ENCODE measurements at regions not wholly inside any gene's neighbourhood (a gene's known extent, or its start where the extent isn't known, plus 50 kb on each side); places are given as distances from the start of the nearest gene placed in this dataset.

DNA sequence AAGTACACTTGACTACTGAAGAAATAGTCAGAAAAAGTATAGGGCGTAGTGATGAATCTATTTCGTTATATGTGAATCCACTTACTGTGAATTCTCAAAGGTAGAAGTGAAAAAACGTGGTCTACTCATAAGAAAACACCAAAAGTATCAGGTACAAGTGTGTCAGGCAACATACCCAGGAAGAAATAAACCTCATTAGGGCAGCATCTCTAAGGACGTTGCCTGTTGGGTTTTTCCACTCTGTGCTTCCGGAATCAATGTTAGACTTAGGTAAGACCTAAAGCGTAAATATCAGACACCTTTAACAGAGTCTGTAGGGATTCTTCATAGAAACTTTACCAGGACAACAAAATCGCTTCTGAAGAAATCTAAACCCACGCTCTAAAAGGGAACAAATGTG is 607.2 kb upstream of the EPHA7 start:
- Histone ChIP-seq H3K9ac (ENCODE audit: low read length) (no peak overlapping the region), H3K79me2 (ENCODE audit: low read length) (no peaks in the 10 kb centered on the region), H3K36me3 (replicated peaks; ENCODE audit: low read depth, low read length) (no peaks in the 10 kb centered on the region), H3K4me2 (ENCODE audit: low read length) (no peak overlapping the region), H3K4me3 (ENCODE audit: low read length) (no peak overlapping the region), H3K27me3 (ENCODE audit: low read depth, low read length) (no peaks in the 10 kb centered on the region), H3K4me1 (ENCODE audit: low read length) (no peaks in the 10 kb centered on the region), H4K20me1 (ENCODE audit: insufficient read depth, low read length) (no peaks in the 10 kb centered on the region), H3K9me3 (ENCODE audit: insufficient read depth, low read length) (no peaks in the 10 kb centered on the region), H2AFZ (ENCODE audit: low read depth, low read length) (no peak overlapping the region), H3K27ac (ENCODE audit: low read length) (no peak overlapping the region)
- TF ChIP-seq, protein P1, sequence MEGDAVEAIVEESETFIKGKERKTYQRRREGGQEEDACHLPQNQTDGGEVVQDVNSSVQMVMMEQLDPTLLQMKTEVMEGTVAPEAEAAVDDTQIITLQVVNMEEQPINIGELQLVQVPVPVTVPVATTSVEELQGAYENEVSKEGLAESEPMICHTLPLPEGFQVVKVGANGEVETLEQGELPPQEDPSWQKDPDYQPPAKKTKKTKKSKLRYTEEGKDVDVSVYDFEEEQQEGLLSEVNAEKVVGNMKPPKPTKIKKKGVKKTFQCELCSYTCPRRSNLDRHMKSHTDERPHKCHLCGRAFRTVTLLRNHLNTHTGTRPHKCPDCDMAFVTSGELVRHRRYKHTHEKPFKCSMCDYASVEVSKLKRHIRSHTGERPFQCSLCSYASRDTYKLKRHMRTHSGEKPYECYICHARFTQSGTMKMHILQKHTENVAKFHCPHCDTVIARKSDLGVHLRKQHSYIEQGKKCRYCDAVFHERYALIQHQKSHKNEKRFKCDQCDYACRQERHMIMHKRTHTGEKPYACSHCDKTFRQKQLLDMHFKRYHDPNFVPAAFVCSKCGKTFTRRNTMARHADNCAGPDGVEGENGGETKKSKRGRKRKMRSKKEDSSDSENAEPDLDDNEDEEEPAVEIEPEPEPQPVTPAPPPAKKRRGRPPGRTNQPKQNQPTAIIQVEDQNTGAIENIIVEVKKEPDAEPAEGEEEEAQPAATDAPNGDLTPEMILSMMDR (IDR thresholded peaks at IDR 0.05; ENCODE audit: low read depth, low read length) = no peak
- TF ChIP-seq EZH2phosphoT487 (IDR thresholded peaks at IDR 0.05; ENCODE audit: low read depth) = no peak

DNA sequence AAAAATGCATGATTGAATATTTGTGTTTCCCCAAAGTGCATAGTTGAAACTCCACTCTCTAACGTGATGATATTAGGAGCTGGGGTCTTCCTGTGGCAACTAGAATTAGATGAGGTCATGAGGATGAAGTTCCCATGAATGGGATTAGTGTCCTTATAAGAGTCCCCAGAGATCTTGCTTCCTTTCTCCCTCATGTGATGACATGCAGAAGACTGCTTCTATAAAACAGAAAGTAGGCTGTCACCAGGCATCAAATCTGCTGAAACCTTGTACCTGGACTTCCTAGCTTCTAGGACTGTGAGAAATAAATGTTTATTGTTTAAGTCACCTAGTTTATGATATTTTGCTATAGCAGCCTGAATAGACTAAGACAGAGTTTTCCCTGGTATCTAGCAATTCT is 586.5 kb upstream of the EPHA7 start:
- H3K4me3 ChIP-seq (ENCODE audit: low read length) = no peak overlapping the region
- TF ChIP-seq, protein P1 (IDR thresholded peaks at IDR 0.05; ENCODE audit: low read depth, low read length) = no peak
- TF ChIP-seq EZH2phosphoT487 (IDR thresholded peaks at IDR 0.05; ENCODE audit: low read depth) = no peak

DNA sequence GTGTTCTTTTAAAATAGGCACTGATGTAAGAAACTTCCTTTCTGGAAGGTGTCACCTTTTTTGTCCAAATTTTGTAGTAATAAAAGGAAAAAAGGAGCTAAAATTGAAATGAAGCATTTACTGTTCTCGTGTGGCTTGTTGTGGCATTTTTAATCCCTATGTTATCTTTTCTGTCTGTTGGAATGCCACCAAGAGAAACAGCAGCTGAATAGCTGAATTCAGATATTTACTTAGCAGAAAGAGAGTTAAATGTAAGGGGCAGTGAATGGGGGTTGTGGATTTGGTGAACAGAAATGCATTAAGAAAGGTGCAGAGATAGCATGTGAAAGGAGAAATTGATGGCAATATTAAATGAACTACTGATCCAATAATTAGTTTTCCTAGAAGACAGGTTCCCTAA is 573.6 kb upstream of the EPHA7 start:
- Histone ChIP-seq H4K20me1 (ENCODE audit: insufficient read depth, low read length) (no peaks in the 10 kb centered on the region), H3K4me3 (ENCODE audit: low read length) (no peak overlapping the region), H3K4me2 (ENCODE audit: low read length) (no peak overlapping the region), H3K27ac (ENCODE audit: low read length) (no peak overlapping the region), H3K4me1 (ENCODE audit: low read length) (no peaks in the 10 kb centered on the region), H3K36me3 (replicated peaks; ENCODE audit: low read depth, low read length) (no peaks in the 10 kb centered on the region), H3K27me3 (ENCODE audit: low read depth, low read length) (no peaks in the 10 kb centered on the region), H2AFZ (ENCODE audit: low read depth, low read length) (no peak overlapping the region), H3K9me3 (ENCODE audit: insufficient read depth, low read length) (no peaks in the 10 kb centered on the region), H3K9ac (ENCODE audit: low read length) (no peak overlapping the region), H3K79me2 (ENCODE audit: low read length) (no peaks in the 10 kb centered on the region)
- no peak for TF ChIP-seq EZH2phosphoT487 (IDR thresholded peaks at IDR 0.05; ENCODE audit: low read depth)
- TF ChIP-seq, protein P1 (IDR thresholded peaks at IDR 0.05; ENCODE audit: low read depth, low read length) = no peak

More for the DNA sequence above, 586.5 kb upstream of the EPHA7 start:
- no peak overlapping the region for H3K9ac ChIP-seq (ENCODE audit: low read length)
- H3K36me3 ChIP-seq (replicated peaks; ENCODE audit: low read depth, low read length) = no peaks in the 10 kb centered on the region
- H4K20me1 ChIP-seq (ENCODE audit: insufficient read depth, low read length) = no peaks in the 10 kb centered on the region
- no peak overlapping the region for H2AFZ ChIP-seq (ENCODE audit: low read depth, low read length)
- no peak overlapping the region for H3K4me2 ChIP-seq (ENCODE audit: low read length)
- no peak overlapping the region for H3K27ac ChIP-seq (ENCODE audit: low read length)
- H3K27me3 ChIP-seq (ENCODE audit: low read depth, low read length) = no peaks in the 10 kb centered on the region
- no peaks in the 10 kb centered on the region for H3K79me2 ChIP-seq (ENCODE audit: low read length)
- H3K9me3 ChIP-seq (ENCODE audit: insufficient read depth, low read length) = no peaks in the 10 kb centered on the region
- H3K4me1 ChIP-seq (ENCODE audit: low read length) = no peaks in the 10 kb centered on the region

DNA sequence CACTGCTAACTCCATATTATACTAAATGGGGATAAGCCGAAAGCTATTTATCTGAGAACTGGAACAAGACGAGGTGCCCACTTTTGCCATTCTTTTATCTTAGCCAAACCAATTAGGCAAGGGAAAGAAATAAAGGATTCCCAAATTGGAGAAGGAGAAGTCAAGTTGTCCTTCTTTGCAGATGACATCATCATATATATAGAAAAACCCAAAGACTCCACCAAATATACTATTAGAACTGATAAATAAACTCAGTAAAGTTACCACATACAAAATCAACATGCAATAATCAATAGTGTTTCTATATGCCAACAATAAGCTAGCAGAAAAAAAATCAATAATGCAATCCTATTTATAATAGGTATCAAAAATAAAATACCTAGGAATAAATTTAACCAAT is 570.3 kb upstream of the EPHA7 start:
- H3K36me3 ChIP-seq (replicated peaks; ENCODE audit: low read depth, low read length) = no peaks in the 10 kb centered on the region
- H3K4me3 ChIP-seq (ENCODE audit: low read length) = no peak overlapping the region
- no peaks in the 10 kb centered on the region for H3K4me1 ChIP-seq (ENCODE audit: low read length)
- no peaks in the 10 kb centered on the region for H3K27me3 ChIP-seq (ENCODE audit: low read depth, low read length)
- no peak overlapping the region for H2AFZ ChIP-seq (ENCODE audit: low read depth, low read length)
- TF ChIP-seq, protein P1 (IDR thresholded peaks at IDR 0.05; ENCODE audit: low read depth, low read length) = no peak
- TF ChIP-seq EZH2phosphoT487 (IDR thresholded peaks at IDR 0.05; ENCODE audit: low read depth) = no peak
- no peaks in the 10 kb centered on the region for H3K79me2 ChIP-seq (ENCODE audit: low read length)
- H3K4me2 ChIP-seq (ENCODE audit: low read length) = no peak overlapping the region
- H3K9me3 ChIP-seq (ENCODE audit: insufficient read depth, low read length) = no peaks in the 10 kb centered on the region
- H3K9ac ChIP-seq (ENCODE audit: low read length) = no peak overlapping the region
- no peak overlapping the region for H3K27ac ChIP-seq (ENCODE audit: low read length)
- H4K20me1 ChIP-seq (ENCODE audit: insufficient read depth, low read length) = no peaks in the 10 kb centered on the region

Data from OCI-LY3 (cell line).